GM19035 (cell line): ENCODE measurements at regions not wholly inside any gene's neighbourhood (a gene's known extent, or its start where the extent isn't known, plus 50 kb on each side); places are given as distances from the start of the nearest gene placed in this dataset.

Source experiments
- ATAC-seq: cut with Tn5 transposase; IDR thresholded peaks from one replicate; pipeline ENCODE4 v1.9.1; 2021; ENCODE audit not compliant: unreplicated experiment

- no peak for ATAC-seq
These were observed 226.1 kb downstream of the MYCN start for GRCh38 chr2:16166327-16166981.

- no peak for ATAC-seq
These were observed 225.4 kb downstream of the MYCN start for GRCh38 chr2:16165518-16166326.

GRCh38 chr2:16162491-16163040, 222.2 kb downstream of the MYCN start:
- ATAC-seq: no peak

GRCh38 chr2:16161768-16162490, 221.6 kb downstream of the MYCN start:
- ATAC-seq: no peak

GRCh38 chr2:16161085-16161565, 220.8 kb downstream of the MYCN start:
- ATAC-seq: no peak

GRCh38 chr2:16160281-16161084, 220.1 kb downstream of the MYCN start:
- ATAC-seq: no peak

- ATAC-seq: no peak
These were observed 216.1 kb downstream of the MYCN start for GRCh38 chr2:16156411-16156810.

GRCh38 chr2:16155766-16156165, 215.4 kb downstream of the MYCN start:
- ATAC-seq: no peak

- no peak for ATAC-seq
These were observed 215.0 kb downstream of the MYCN start for GRCh38 chr2:16155366-16155765.

GRCh38 chr2:16154501-16155280, 214.3 kb downstream of the MYCN start:
- ATAC-seq: no peak

- no peak for ATAC-seq
These were observed 213.7 kb downstream of the MYCN start for GRCh38 chr2:16154061-16154460.

- ATAC-seq: no peak
These were observed 213.3 kb downstream of the MYCN start for GRCh38 chr2:16153754-16154035.

GRCh38 chr2:16152928-16153753, 212.8 kb downstream of the MYCN start:
- ATAC-seq: no peak

- no peak for ATAC-seq
These were observed 211.9 kb downstream of the MYCN start for GRCh38 chr2:16152071-16152927.

GRCh38 chr2:16151651-16152050, 211.3 kb downstream of the MYCN start:
- ATAC-seq: no peak

GRCh38 chr2:16151281-16151570, 210.9 kb downstream of the MYCN start:
- no peak for ATAC-seq

GRCh38 chr2:16150456-16151280, 210.3 kb downstream of the MYCN start:
- ATAC-seq: no peak
